ENCODE measurements at regions not wholly inside any gene's neighbourhood (a gene's known extent, or its start where the extent isn't known, plus 50 kb on each side); places are given as distances from the start of the nearest gene placed in this dataset.

DNA sequence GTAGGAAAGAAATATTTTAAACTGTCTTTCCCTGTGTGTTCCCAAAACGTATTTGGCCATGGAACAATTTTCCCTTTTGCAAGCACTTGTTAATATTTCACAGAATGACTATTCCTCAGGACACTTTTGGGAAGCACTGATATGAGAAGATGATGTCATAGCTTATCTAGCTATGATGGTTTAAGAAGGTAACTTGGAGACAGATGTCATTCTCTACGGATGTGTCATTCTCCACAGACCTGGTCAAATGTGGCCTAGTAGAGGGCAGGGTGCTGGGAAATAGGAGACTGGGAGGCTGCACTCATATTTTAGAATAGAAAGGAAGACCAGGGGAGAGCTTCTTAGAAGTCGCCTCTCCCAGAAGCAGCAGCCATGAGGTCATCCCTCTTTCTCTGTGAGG lies 220.7 kb upstream of the GLI3 start:
- FAIRE-seq (no peak), DNase-seq (ENCODE audit: low spot score) (no peak)

DNA sequence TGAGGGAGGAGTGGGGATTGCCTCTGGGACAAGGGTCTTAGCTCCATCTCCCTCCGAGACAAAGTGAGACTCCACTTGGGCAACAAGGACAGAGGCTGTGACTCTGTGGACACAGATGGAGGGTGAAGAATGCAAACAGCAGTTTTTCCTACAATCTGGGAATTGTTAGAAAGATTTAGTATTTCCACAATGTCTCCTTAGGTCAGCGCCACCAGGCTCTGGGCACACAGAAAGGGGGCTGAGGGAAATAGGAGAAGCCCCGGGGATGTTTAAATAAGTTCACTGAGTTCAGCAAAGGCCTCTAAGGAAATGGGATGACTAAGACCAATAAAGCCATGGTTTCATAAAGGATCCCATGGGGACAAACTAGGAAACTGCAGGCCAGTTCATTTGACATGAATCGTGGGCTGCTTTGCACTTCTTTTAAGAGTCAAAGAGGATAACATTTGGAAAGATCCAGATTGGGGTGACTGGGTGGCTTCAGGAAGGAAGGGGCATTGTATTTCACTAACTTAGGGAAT lies 219.8 kb upstream of the GLI3 start:
- no peak for DNase-seq (ENCODE audit: low spot score)
- no peak for FAIRE-seq

DNA sequence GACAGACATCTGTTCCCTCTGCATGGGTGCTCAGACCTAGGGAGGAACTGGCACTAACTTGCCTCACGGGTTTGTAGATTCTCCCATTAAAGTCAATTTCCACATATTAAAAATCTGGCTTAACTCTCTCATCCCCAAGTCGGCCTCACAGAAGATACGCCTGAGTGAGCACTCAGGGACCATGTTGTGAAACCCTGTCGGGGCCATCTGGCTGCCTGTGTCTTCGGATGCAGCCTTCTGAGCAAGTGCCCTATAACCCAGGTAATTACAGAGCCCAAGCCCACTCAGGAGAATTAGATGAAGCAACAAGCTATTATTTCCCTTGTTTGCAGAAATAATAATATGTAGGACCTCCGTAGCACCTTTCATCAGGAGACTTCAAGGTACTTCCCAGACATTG lies 219.3 kb upstream of the GLI3 start:
- no peak for FAIRE-seq
- no peak for DNase-seq (ENCODE audit: low spot score)

DNA sequence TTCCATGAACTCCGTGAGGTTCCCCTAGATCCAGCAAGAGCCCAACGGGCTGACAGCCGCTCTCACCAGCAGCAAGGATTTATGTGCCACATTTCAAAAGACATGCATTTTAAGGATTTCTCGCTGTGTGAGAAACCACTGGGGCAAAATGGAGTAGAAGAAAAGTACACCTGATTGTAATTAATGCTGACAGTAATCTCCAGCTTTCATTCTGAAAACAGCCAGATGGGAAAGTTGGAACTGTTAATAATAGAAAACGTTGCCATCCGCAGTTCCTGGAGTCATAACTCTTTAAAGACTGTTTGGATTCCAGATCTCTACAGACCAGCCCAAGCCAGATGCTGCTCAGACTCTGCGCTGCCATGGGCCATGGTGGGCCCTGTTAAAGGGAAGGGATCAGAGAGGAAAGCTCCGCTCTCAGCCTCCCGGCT lies 216.9 kb upstream of the GLI3 start:
- FAIRE-seq (no peak), DNase-seq (ENCODE audit: low spot score) (no peak)

DNA sequence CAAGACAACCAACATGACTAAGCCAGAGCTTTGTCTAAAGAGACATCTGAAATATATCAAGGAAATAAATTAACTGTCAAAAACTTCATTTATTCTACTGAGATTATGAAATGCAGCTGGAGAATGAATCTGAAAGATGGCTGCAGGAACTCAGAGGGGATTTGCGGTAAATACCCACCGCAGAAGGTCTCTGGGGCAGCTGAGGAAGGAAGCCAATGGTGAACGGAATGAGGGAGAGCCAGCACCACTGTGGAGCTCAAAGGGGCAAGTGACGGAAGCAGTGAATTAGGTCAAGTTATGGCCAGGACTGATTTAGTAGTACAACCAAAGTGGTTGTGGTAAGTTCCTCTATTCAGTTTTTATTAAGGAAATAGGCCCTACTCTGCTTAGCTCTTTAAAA lies 215.3 kb upstream of the GLI3 start:
- no peak for DNase-seq (ENCODE audit: low spot score)
- no peak for FAIRE-seq

DNA sequence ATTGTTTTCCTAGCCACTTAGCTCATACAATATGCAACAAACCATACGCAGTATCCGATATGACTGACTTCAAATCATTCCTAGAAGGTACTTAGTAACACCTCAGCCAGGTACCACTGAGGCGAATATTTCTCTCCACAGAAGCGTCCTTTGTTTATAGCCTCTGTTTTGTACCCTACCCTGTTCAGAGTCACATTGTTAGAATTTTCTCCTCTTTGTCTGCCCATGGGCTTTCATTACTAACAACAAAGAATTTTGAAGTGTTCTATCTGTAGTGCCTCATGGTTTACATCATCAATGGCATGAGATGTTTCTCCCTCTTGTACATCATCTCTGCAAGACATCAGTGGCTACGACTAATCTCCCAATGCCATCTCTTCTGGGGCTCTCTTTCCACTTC lies 212.4 kb upstream of the GLI3 start:
- no peak for DNase-seq (ENCODE audit: low spot score)
- FAIRE-seq: no peak

DNA sequence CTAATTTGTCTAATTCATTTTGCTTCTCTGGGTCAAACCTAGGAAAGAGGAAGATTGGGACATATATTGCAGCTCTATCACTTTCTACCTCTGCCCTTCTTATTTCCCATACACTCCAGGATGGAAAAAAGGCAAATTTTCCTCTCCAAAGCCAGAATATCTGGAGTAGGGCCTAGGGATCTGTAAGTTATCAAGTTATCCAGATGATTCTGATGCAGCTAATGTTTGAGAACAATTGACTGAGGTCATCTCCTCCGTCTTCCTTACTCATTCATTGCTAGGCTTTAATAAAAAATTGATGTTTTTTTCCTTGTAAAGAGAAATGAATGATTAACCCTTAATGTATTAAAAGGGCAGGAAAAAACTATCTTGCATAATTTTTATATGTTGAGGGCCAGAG lies 211.9 kb upstream of the GLI3 start:
- no peak for DNase-seq (ENCODE audit: low spot score)
- no peak for FAIRE-seq

DNA sequence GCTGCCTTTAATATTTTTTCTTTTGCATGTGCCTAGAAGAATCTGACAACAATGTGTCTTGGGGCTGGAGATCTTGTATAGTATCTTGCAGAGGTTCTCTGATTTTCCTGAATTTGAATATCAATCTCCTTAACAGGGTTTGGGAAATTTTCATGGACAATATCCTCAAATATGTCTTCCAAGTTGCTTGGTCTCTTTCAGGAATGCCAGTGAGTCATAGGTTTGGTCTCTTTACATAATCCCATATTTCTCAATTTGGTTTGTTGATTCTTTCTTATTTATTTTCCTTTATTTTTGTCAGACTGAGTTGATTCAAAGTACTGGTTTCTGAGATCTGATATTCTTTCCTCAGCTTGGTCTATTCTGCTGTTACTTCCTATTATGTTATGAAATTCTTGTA lies 208.7 kb upstream of the GLI3 start:
- DNase-seq (ENCODE audit: low spot score) (no peak), FAIRE-seq (no peak)

DNA sequence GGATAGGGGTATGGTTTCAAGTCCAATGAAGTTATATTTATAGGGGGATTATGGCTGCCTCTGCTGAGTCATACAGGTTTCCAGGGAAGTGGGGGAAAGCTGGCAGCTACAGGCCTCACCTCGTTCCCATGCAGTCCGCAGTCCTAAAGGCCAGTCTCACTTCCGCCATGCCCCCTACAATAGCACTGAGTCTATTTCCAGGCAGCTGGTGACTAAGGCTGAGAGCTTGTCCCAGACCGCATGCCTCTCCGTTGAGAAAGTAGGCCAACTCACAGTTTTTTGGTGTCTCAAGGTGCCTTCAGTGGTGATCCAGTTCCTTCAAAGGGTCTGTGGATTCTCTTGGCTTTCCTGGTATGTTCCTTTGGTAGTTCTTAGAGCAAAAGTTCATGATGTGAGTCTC lies 203.9 kb upstream of the GLI3 start:
- no peak for DNase-seq (ENCODE audit: low spot score)
- no peak for FAIRE-seq

DNA sequence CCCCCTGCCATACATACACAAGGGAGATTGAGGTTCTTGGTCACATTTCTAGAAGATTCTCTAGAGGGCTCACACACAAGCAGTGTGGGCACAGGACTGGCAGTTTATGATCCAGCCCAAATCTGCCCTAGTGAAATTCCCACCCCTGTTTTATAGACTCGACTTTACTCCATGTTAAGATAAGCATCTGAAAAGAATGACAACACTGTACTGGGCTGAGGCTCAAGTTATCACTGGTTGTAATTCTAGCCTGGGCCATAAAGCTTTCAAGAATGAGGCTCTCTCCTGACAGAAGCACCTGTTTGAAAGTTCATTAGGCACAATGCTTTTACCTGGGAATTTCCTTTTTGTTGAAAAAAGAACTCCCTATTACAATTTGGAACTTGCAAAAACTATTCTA lies 195.6 kb upstream of the GLI3 start:
- FAIRE-seq: no peak
- DNase-seq (ENCODE audit: low spot score): no peak

DNA sequence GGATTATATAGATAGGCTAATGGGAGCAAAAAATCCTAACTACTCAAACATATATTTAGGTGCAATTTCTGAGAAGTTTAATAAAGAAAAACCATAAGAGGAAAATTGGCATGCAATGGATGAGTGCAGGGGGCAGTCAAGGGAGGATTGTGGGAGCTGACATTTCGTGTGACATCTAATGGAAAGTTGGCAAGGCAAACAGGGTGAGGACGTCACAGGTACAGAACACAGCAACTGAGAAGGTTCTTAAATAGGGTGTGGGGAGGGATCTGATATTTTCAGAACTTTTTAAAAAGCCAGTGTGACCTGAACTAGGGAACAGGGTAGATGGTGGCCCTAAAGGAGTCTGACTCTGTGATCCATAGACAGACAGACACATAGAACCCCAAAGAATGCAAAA lies 194.9 kb upstream of the GLI3 start:
- DNase-seq (ENCODE audit: low spot score): no peak
- no peak for FAIRE-seq

DNA sequence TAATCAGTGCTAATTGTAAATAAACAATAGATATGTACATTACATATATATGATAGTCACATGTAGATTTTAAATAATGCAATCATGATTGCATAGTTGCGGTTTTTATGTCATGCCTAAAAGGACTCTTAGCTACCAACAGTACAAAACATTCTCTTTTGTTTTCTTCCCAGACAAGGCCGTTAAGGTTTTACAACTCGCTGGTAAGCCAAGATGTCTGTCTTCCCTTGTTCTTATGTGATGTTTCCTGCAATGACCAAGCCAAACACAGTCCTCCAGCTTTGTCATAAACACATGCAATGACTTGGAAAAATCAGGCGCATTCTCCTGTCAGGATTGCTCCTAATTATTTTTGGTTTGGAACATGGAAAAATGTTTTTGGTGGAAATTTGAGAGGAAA lies 192.3 kb upstream of the GLI3 start:
- no peak for DNase-seq (ENCODE audit: low spot score)
- no peak for FAIRE-seq

DNA sequence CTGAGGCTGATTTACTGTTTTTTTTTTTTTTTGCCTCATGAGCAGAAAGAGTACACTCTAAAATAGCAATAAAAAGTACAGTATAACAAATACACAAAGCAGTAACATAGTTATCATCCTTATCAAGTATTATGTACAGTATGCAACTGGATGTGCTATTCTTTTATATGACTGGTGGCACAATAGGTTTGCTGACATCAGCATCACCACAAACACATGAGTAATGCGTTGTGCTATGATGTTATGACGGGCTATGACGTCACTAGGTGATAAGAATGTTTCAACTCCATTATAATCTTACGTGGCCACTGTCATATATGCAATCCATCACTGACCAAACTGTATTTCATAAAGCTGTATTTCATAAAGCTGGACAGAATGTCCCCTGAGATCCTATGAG lies 189.2 kb upstream of the GLI3 start:
- FAIRE-seq (no peak), DNase-seq (ENCODE audit: low spot score) (no peak)

DNA sequence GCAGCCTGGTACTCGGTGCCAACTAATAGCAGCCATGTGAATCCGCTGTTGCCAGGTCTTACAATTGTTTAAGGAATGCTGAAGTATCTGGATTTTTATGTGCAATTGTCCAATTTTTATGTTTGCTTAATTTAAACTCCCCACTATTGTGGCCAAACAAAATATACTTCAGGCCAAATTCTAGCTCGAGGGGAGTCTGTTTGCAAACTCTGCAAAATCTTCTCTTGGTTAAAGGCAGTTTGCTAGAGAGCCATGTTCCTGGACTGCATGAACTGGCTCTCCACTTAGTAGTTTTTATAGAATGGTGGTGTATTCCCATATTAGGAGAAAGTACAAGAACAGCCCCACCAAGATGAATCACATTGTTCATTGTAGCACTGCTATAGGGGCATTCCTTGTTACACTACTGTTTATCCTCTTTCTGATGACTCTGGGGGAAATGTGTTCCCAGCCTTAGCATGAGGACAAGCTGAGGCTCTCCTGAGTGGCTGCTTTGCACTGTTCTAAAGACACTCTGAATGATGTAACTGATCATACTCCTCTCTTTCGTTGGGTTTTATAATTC lies 178.0 kb upstream of the GLI3 start:
- FAIRE-seq (no peak), DNase-seq (ENCODE audit: low spot score) (no peak)

DNA sequence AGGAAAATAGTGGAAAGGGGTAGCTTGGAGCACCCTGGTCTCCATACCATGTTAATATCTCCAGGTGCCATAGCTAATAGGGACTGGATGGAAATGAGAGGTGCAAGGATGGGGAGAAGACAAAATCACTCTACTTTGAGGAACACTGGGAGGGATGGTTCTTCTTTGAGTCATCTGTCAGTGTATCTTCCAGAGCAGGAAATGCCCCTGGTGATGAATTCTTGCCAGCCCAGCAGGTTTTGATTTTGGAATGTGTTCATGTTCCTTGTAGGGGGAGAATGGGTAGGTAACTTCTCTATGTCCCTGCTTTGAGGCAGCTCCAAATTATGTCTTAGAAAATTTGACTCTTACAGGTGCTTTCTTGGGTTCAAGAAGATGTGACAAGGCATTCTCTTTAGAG lies 177.0 kb upstream of the GLI3 start:
- FAIRE-seq (no peak), DNase-seq (ENCODE audit: low spot score) (no peak)

DNA sequence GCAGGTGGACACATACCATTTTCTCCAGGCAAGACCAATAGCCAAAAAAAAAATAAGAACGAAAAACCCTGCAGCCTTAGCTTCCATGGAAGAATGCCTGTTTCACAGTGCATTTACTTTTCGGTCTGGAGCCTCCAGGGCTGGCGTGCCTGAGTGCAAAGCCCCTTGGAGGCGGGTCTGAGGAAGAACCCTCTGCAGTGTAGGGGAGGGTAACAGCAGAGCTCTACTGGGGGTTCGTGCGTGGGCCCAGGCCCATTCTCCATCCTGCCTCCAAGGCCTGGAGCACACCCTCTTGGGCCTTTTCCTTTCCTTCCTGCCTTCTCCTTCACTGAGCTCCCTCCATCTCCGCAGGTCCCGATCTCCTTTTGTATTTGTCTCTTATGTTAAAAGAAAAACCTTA lies 172.3 kb upstream of the GLI3 start:
- no peak for FAIRE-seq
- DNase-seq (ENCODE audit: low spot score): no peak

DNA sequence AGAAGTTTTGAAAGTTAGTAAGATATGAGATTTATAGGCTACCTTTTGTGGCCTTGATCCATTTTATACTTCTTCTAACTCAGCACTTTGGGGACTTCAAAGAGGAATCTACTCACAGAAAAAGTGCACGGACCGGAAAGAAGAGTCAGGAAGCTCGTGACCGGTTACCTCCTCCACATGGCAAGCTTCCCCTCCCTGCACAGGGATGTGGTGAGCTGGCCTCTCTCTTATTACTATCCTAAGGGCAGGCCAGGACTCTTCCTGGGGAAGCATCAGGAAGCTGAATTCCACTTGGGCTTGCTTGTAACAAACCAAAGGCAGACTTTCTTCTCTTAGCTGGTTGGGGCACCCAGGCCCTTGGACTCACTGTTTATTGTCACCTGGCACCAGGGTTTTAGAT lies 170.8 kb upstream of the GLI3 start:
- DNase-seq (ENCODE audit: low spot score): no peak
- FAIRE-seq: no peak

DNA sequence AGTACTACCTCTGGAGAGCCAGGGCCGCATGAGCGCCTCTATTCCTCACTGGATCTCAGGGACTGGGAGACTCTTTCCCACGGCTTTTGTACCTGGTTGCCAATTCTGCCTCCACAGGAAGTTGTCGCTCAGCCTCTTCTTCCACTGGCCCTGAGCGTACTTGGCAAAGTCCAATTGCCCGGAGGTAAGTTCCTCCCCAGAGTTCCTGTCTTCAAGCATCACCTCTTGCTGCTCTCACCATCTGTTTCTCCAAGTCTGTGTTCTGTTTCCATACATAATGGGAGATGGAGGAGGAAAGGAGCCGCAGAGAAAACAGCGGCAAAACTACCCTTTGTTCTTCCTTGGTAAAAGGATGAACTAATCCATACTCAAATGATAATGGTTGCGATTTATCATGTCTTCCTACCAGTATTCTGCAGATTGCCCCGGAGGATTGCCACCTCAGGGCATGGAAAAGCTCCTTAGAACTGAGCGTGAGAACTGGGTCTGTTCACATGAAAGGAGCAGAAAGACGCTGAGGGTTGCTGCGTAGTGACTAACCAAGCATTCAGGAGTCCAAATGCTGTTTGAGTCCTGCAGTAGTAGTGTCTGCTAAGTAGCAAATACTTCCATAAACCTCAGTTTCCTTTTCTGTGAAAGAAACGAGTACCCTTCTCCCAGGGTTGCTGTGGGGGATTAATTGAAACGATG lies 170.2 kb upstream of the GLI3 start:
- DNase-seq (ENCODE audit: low spot score) (no peak), FAIRE-seq (no peak)

DNA sequence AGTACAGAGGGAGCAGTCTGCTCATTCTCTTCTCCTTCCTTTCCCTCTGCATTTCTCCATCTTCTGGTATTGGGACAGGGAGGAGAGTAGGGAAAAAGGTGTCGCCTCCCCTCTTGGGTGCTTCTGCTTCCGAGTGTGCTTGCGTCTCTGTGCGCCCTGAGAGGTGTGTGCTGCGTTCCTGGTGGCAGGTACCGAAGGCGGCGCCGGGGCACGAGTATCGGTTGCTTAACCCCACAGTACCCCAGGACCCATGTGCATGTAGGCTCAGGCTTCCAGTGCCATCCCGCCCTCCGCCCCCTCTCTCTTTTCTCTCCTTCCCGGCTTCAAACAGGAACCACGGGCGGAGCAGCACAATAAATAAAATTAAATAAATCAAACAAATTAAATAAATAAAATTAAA lies 169.3 kb upstream of the GLI3 start:
- DNase-seq (ENCODE audit: low spot score) (no peak), FAIRE-seq (no peak)

DNA sequence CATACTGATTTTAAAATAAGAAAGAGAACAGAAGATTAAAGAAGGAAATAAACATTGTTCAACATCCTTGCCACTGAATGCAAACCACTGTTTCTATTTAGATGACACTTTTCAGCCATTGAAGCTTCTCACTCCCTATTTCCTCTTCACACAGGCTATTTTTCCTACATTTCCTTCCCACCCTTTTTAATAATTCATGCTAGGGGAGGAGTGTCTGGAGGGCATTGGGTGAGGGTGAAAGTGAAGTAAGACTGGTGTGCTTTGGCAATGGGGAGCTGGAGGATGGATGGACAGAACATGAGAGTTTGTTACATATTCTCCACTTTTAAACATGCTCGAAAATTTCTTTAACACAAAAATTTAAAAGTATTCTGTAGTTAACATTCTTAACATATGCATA lies 168.8 kb upstream of the GLI3 start:
- no peak for FAIRE-seq
- DNase-seq (ENCODE audit: low spot score): no peak

DNA sequence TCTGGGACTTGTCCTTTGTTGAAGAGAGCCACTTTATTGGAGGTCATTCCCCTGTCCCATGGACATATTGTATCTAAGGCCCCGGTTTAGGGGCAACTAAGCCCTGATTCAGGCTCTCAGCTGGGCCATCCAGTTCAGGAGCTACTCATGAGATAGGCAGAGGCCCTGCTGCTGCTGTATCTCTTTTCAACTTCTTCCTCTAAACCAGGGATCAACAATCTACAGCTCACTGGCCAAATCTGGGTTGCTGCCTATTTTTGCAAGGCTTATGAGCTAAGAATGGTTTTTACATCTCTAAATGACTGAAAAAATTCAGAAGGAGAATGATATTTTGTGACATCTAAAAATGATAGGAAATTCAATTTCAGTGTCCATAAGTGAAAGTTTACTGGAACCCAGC lies 166.8 kb upstream of the GLI3 start:
- FAIRE-seq: no peak
- DNase-seq (ENCODE audit: low spot score): no peak

DNA sequence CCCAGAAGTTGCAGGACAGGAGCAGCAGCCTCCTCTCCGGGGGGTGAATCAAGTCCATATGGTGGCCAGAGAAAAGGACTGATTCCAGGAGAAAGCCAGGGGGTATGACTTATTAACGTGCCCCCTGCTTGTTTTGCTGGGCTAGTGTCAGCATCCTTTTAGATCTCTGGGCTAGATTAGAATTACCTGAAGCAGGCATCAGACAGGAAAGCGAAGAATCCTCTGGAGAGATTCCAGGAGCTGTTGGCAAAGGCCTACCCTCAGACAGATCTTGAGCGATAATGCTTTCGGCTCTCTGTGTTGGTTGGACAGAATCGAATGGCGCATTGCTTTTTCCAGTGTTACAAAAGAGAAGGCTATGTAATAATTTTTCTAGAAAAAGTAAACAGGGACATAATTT lies 164.0 kb upstream of the GLI3 start:
- DNase-seq (ENCODE audit: low spot score) (no peak), FAIRE-seq (no peak)

DNA sequence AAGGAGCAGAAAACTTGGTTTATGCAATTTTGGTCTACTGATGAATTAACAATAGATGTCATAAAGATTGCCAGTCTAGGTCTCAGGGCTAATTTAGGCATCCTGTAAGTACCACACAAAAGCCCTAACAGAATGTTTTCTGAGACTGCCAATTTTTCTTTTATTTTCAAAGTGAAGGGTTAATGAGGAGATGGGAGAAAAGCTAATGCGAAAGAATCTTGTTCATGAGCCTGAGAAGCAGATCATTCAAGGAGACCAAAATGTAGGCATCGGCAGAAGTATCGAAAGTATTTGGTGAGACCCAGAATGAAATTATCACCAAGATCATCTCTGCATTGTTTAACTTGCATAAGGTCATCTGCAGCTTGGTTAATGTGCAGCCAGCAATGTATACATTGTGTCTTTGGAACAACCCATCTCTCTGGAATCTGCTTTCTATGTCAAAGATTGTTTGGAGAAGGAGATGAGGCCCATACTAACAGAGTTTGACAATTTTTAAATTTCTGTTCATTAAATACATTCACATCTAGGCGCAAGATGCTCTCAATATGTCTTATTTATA lies 163.3 kb upstream of the GLI3 start:
- DNase-seq (ENCODE audit: low spot score): no peak
- no peak for FAIRE-seq

Measured in RCC 7860 (cell line).